Activated T-helper 1 cell treated with anti-CD3 and anti-CD28 coated beads, Interleukin-12 subunit alpha, Interleukin-12 subunit beta, Interleukin-2, Interleukin-4 antibody, amounts not matched to agents 30 ng/mL and 10 ng/mL and 1 ng/mL, durations not matched to agents 14 hours and 24 hours and 36 hours (primary cell): ENCODE measurements at regions not wholly inside any gene's neighbourhood (a gene's known extent, or its start where the extent isn't known, plus 50 kb on each side); places are given as distances from the start of the nearest gene placed in this dataset.

Source experiments
- DNase-seq: peaks from one replicate; pipeline ENCODE4 v3.0.0; 2021; ENCODE audit warnings: low spot score
- H3K27ac Mint-ChIP-seq: one replicate; pipeline ENCODE4 v1.8.0; 2021; ENCODE audit warnings: mild to moderate bottlenecking, mixed read lengths
- H3K27me3 Mint-ChIP-seq: one replicate; pipeline ENCODE4 v1.8.0; 2022; ENCODE audit warnings: mild to moderate bottlenecking, moderate library complexity, mixed read lengths; ENCODE audit not compliant: insufficient read depth
- H3K36me3 Mint-ChIP-seq: one replicate; pipeline ENCODE4 v1.8.0; 2021; ENCODE audit warnings: low read depth, mixed read lengths
- H3K4me1 Mint-ChIP-seq: one replicate; pipeline ENCODE4 v1.8.0; 2021; ENCODE audit warnings: low read depth, mixed read lengths
- H3K4me3 Mint-ChIP-seq: one replicate; pipeline ENCODE4 v1.8.0; 2021; ENCODE audit warnings: mild to moderate bottlenecking, moderate library complexity, mixed read lengths
- H3K9me3 Mint-ChIP-seq: one replicate; pipeline ENCODE4 v1.8.0; 2021; ENCODE audit warnings: mixed read lengths
- intact Hi-C: fragments of 100-400 bp; cut with micrococcal nuclease; formaldehyde crosslinking; loops from one replicate; pipeline ENCODE4 v1.15.1; 2024

DNA sequence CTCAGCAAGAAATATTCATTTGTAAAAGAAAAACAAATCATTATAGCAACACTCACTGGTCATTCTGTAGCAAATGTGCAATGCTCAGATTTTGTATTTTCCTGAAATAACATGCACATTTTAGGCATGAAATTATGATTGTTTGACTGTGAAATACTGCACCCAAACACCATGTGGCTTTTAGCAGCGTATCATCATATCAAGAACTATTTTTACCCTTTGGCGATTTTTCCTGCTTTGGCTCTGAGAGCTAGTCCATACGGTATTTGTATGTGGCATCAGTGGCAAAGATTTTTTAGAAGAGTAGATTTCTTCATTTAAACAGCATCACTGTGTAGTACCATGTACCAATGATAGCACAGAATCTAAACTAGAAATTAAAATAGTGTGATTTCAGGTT is 493.1 kb downstream of the NR4A2 start:
- intact Hi-C loops, result no loop called here
- H3K36me3 Mint-ChIP-seq, result no peaks in the 10 kb centered on the region
- no peak overlapping the region for H3K4me3 Mint-ChIP-seq
- H3K27me3 Mint-ChIP-seq, result no peaks in the 10 kb centered on the region
- no peak overlapping the region for H3K27ac Mint-ChIP-seq
- H3K9me3 Mint-ChIP-seq, result no peaks in the 10 kb centered on the region
- no peaks in the 10 kb centered on the region for H3K4me1 Mint-ChIP-seq
- DNase-seq, result no peak

DNA sequence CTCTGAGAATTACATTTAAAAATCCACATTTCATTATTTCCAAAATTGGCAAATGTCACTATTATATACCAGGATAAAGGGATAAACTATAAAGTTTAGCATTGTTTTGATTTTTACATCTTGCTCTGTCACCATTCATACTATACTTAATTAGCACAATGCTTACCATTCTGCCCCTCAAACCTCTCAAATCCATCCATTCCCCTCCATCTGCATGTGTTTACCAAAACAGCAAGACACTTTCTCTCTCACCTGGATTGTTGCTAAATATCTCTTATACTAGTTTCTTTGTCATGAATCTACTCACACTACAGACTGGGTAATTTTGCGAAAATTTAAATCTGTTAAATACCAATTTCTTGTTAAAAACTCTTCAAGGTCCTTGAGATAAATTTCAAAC is 496.1 kb downstream of the NR4A2 start:
- no peaks in the 10 kb centered on the region for H3K36me3 Mint-ChIP-seq
- H3K27ac Mint-ChIP-seq, result no peak overlapping the region
- no peak for DNase-seq
- no peaks in the 10 kb centered on the region for H3K9me3 Mint-ChIP-seq
- H3K27me3 Mint-ChIP-seq, result no peaks in the 10 kb centered on the region
- no peaks in the 10 kb centered on the region for H3K4me1 Mint-ChIP-seq
- H3K4me3 Mint-ChIP-seq, result no peak overlapping the region
- intact Hi-C loops, result no loop called here

DNA sequence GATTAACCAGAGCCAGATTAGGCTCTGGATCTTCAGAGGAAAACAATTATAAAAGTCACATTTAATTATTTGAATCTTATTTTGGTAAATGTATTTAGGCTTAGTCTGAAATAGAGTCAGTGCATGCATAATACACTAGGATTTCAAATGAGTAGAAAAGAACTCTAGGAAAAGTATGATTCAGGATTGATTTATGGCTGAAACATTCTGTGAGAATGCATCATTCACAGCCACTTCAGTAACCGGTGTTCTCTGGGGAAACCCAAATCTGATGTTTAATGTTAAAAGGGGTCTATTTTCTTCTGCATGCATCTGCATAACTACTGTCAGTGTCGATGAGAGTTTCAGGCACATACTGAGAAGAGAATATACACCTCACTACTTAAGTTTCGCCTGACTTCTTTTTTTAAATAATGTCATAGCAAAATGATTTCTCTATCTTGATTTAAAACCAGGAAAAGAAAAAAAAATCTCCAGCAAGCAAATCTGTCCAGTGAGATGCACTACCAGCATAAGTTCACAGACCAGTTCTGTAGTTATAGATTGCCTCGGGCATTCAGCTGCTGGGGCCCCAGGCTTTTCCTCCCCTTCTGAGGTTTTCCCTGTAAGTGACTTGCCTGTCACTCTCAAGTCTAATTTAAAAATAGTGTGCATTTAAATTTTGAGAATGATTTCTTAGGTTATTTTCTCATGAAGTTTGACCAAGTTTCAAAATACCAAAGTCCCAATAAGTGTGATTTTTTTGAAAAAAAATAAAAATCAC is 501.5 kb downstream of the NR4A2 start:
- no peaks in the 10 kb centered on the region for H3K36me3 Mint-ChIP-seq
- DNase-seq, result no peak
- H3K9me3 Mint-ChIP-seq, result no peaks in the 10 kb centered on the region
- no peak overlapping the region for H3K27ac Mint-ChIP-seq
- H3K4me1 Mint-ChIP-seq, result no peaks in the 10 kb centered on the region
- H3K4me3 Mint-ChIP-seq, result no peak overlapping the region
- intact Hi-C loops, result no loop called here
- H3K27me3 Mint-ChIP-seq, result no peaks in the 10 kb centered on the region

DNA sequence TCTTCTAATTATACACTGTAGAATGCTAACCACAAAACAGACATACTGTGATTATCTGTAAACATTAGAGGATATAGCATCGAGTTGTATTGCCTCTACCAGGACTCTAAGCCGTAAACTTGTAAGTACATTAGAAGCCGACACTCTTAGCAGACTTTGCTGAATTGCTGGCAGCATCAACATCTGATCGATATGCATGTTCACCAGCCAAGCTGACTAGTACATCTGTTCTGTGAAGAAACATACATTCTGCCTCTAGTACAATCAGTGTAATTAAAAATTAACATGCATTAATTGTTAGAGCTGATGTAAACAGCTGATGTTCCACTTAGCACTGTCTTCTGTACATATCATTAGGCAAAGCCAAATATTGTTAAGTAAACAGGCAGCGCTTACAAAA is 502.2 kb downstream of the NR4A2 start:
- Mint-ChIP-seq H3K4me3 (no peak overlapping the region), H3K27ac (no peak overlapping the region), H3K9me3 (no peaks in the 10 kb centered on the region), H3K36me3 (no peaks in the 10 kb centered on the region), H3K27me3 (no peaks in the 10 kb centered on the region), H3K4me1 (no peaks in the 10 kb centered on the region)
- DNase-seq, result no peak
- intact Hi-C loops, result no loop called here

DNA sequence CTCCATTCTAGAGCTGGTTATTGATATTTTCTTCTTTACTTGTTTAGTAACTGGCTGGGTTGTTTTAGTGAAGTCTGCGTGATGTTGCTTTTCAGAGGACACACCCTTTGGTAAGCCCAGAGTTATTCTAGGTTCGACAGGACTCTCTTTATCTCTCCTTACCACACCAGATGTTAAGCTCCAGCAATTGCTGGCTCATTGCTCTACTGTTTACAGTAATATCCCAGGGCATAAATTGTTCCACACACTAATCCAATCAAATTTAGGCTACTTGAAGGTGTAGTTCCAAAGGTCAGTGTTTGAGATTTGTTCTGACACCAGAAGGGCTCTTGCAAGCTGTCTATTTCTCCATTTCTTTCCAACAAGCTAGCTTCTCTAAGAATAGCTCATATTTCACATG is 506.6 kb downstream of the NR4A2 start:
- Mint-ChIP-seq H3K9me3 (no peaks in the 10 kb centered on the region), H3K4me1 (no peaks in the 10 kb centered on the region), H3K4me3 (no peak overlapping the region), H3K36me3 (no peaks in the 10 kb centered on the region), H3K27me3 (no peaks in the 10 kb centered on the region), H3K27ac (no peak overlapping the region)
- intact Hi-C loops, result no loop called here
- DNase-seq, result no peak

DNA sequence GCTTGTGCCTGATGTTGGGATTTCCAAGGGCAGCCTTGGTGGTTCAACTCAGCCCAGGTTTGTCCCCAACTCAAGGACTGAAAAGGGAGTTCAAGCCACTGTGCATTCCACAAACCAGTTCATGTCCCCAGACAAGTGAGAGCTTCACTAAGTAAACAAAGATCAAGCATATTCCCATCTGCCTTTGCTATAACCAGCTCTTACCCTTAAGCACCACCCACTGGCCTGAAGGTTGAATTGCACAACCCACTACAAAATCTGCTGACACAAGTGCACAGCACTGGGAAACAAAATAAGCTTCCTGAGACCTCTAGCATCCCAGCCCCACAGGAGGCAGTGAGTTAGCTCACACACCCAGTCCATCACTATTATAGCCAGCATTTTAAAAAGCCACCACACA is 516.7 kb downstream of the NR4A2 start:
- Mint-ChIP-seq H3K4me3 (no peak overlapping the region), H3K27ac (no peak overlapping the region), H3K9me3 (no peaks in the 10 kb centered on the region), H3K27me3 (no peaks in the 10 kb centered on the region), H3K36me3 (no peaks in the 10 kb centered on the region), H3K4me1 (no peaks in the 10 kb centered on the region)
- no peak for DNase-seq
- intact Hi-C loops, result loop anchor here (5.0 kb wide), 1 partner anchor 439 kb away; no protein-coding TSS in a partner anchor

DNA sequence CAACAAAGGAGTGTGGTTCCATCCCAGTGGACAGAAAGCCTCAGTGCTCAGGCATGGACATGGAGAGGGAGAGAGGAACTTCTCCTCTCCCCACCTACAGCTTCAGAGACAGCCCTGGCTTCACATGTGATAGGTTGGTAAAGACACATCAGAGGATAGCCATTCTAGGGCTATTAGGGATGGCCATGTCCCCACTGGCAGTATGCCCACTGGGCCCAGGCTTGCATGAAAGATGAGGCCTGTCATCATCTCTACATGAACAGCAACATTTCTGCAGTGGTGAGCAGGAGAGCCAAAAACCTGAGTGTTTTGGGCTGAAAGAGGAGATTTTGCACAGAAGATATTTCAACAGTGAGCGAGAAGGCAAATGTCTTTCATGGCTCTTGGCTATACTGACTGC is 517.2 kb downstream of the NR4A2 start:
- H3K27ac Mint-ChIP-seq, result no peak overlapping the region
- no peak overlapping the region for H3K4me3 Mint-ChIP-seq
- DNase-seq, result no peak
- no peaks in the 10 kb centered on the region for H3K27me3 Mint-ChIP-seq
- H3K9me3 Mint-ChIP-seq, result no peaks in the 10 kb centered on the region
- intact Hi-C loops, result loop anchor here (5.0 kb wide), 1 partner anchor 438 kb away; no protein-coding TSS in a partner anchor
- H3K4me1 Mint-ChIP-seq, result no peaks in the 10 kb centered on the region
- no peaks in the 10 kb centered on the region for H3K36me3 Mint-ChIP-seq

DNA sequence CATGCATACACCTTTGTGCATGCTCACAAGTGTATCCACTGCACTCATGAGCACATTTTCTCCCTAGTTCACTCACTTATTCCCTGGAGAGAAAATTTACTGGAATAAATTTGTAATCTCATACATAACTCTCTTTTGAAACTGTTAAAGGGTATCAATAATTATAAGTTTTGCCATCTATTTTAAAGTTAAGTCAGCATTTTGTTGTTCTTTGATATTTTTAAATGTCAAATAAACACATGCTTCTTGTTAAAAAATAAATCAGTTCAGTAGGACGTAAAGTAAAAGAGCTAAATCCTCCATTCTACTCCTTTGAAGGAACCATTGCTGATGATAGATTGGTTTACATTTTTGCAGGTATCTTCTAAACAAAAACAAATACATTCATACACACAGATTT is 522.1 kb downstream of the NR4A2 start:
- no peak overlapping the region for H3K27ac Mint-ChIP-seq
- no peaks in the 10 kb centered on the region for H3K9me3 Mint-ChIP-seq
- H3K36me3 Mint-ChIP-seq, result no peaks in the 10 kb centered on the region
- no peaks in the 10 kb centered on the region for H3K27me3 Mint-ChIP-seq
- no peak for DNase-seq
- no peaks in the 10 kb centered on the region for H3K4me1 Mint-ChIP-seq
- H3K4me3 Mint-ChIP-seq, result no peak overlapping the region
- intact Hi-C loops, result no loop called here

DNA sequence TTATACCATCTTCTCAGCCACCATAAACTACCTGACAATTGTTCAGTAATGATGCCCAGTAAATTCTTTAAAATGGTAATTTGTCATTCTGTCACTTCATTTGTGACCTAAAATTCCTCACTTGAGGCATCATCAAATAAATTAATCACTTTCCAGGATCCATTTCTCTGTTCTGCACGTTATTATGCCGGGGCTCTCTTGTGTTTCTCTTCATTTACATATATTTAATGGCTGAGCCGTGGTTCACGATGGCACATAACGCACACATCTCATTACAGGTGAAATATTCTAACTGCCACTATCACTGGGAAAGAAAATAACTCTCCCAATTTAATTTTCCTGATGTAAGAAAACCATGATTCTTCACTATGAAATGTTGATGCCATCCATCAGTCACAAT is 529.6 kb downstream of the NR4A2 start:
- Mint-ChIP-seq H3K36me3 (no peaks in the 10 kb centered on the region), H3K9me3 (no peaks in the 10 kb centered on the region), H3K4me3 (no peak overlapping the region), H3K27ac (no peak overlapping the region), H3K4me1 (no peaks in the 10 kb centered on the region), H3K27me3 (no peaks in the 10 kb centered on the region)
- no peak for DNase-seq
- intact Hi-C loops, result no loop called here

DNA sequence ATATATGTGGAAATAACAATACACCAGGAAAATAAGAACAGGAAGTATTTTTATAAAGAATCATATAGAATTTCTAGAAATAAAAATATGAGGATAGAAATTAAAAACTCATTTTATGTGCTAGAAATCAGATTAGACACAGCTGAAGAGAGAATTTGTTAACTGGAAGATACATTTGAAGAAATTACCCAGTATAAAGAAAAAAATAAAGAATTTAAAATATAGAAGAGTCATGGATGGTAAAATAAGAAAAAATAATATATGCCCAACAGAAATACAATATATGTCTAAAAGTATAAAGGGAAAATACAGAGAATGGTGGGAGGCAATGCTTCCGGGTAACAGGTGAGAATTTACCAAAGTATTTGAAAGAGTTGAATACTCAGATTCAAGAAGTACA is 539.9 kb downstream of the NR4A2 start:
- Mint-ChIP-seq H3K27ac (no peak overlapping the region), H3K4me1 (no peaks in the 10 kb centered on the region), H3K9me3 (peaks cover 14% of the 10 kb centered on the region), H3K36me3 (no peaks in the 10 kb centered on the region), H3K27me3 (no peaks in the 10 kb centered on the region), H3K4me3 (no peak overlapping the region)
- no peak for DNase-seq
- intact Hi-C loops, result no loop called here

DNA sequence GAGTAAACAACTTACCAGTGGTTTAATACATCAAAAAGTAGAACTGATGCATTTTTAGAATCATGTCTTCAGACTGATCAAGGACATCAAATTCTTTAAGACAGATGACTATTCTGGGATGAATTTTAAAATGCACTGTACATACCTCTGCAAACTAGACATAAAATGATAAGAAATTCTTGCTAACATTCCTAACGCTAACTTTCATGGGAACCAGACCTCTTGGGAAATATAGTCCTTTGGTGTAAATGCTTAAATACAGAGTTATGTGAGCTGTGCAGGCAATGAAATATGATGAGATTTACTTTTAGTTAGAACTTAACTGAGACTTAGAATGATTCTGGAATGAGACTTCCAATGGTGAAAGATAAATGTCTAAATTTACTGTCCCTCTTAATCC is 562.0 kb downstream of the NR4A2 start:
- Mint-ChIP-seq H3K36me3 (no peaks in the 10 kb centered on the region), H3K27ac (no peak overlapping the region), H3K4me1 (no peaks in the 10 kb centered on the region), H3K9me3 (no peaks in the 10 kb centered on the region), H3K4me3 (no peak overlapping the region), H3K27me3 (no peaks in the 10 kb centered on the region)
- intact Hi-C loops, result no loop called here
- DNase-seq, result no peak

DNA sequence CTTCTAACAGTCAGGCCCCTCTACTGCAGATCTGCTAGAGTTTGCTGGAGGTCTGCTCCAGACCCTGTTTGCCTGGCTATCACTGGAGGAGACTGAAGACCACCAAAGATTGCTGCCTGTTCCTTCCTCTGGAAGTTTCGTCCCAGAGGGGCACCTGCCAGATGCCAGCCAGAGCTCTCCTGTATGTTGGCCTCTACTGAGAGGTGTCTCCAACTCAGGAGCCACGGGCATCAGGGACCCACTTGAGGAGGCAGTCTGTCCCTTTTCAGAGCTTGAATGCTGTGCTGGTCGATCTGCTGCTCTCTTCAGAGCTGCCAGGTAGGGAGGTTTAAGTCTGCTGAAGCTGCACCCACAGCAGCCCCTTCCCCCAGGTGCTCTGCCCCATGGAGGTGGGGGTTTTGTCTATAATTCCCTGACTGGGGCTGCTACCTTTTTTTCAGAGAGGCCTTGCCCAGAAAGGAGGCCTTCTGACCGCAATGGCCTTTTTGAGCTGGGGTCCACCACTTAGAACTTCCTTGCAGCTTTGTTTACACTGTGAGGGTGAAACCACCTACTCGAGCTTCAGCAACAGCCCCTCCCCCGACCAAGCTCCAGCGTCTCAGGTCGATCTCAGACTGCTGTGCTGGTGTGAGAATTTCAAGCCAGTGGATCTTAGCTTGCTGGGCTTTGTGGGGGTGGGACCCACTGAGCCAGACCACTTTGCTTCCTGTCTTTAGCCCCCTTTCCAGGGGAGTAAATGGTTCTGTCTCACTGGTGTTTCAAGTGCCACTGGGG is 566.0 kb downstream of the NR4A2 start:
- no peaks in the 10 kb centered on the region for H3K27me3 Mint-ChIP-seq
- no peak overlapping the region for H3K27ac Mint-ChIP-seq
- no peak overlapping the region for H3K4me3 Mint-ChIP-seq
- H3K36me3 Mint-ChIP-seq, result no peaks in the 10 kb centered on the region
- no peaks in the 10 kb centered on the region for H3K9me3 Mint-ChIP-seq
- DNase-seq, result no peak
- H3K4me1 Mint-ChIP-seq, result no peaks in the 10 kb centered on the region
- intact Hi-C loops, result no loop called here

DNA sequence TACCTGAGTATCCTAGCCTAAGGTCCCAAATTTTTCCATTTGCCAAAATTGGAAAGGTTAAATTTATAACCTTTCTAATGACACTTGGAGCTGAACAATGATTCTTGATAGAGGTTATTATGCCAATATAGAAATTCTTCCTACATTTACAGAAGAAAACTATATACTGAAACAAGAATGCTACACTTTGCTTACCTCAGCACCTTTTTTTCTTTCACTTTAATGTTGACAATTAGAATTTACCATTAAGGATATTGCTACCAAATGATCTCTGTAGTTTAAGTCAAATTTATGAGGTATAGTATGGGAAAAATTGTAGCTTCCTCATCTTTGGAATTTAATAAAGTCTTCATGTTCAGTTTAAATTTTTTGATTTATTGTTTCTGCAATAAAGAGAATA is 577.0 kb downstream of the NR4A2 start:
- H3K4me3 Mint-ChIP-seq, result no peak overlapping the region
- H3K9me3 Mint-ChIP-seq, result no peaks in the 10 kb centered on the region
- H3K27ac Mint-ChIP-seq, result no peak overlapping the region
- no peaks in the 10 kb centered on the region for H3K27me3 Mint-ChIP-seq
- no peak for DNase-seq
- intact Hi-C loops, result no loop called here
- no peaks in the 10 kb centered on the region for H3K36me3 Mint-ChIP-seq
- H3K4me1 Mint-ChIP-seq, result no peaks in the 10 kb centered on the region
